GM12891 (cell line): ENCODE measurements at regions not wholly inside any gene's neighbourhood (a gene's known extent, or its start where the extent isn't known, plus 50 kb on each side); places are given as distances from the start of the nearest gene placed in this dataset.

Source experiments
- DNase-seq: peaks from one replicate; pipeline ENCODE4 v3.0.0; 2011; ENCODE audit warnings: low spot score; ENCODE audit not compliant: insufficient read length
- FAIRE-seq: peaks from 2 replicates; lab custom pipeline; 2011; peaks lifted over from hg19 to GRCh38; lab: Jason Lieb, UNC
- PAX5 ChIP-seq: IDR thresholded peaks from 2 replicates; pipeline ENCODE4 v1.6.1; 2011; ENCODE audit warnings: low read length, moderate library complexity, mild to moderate bottlenecking; ENCODE audit not compliant: insufficient read depth, severe bottlenecking
- POLR2A ChIP-seq: IDR thresholded peaks from 2 replicates; pipeline ENCODE4 v1.6.1; 2011; ENCODE audit warnings: low read depth, low read length, control low read depth
- POLR2AphosphoS5 ChIP-seq: IDR thresholded peaks from 2 replicates; pipeline ENCODE4 v1.6.1; 2011; ENCODE audit warnings: low read depth, low read length, control low read depth
- POU2F2 ChIP-seq: IDR thresholded peaks from 2 replicates; pipeline ENCODE4 v1.6.1; 2011; ENCODE audit warnings: low read depth, mild to moderate bottlenecking, control low read depth, low read length, moderate library complexity
- SPI1 ChIP-seq: IDR thresholded peaks from 2 replicates; pipeline ENCODE4 v1.6.1; 2011; ENCODE audit warnings: low read depth, low read length, control low read depth
- TAF1 ChIP-seq: IDR thresholded peaks from 2 replicates; pipeline ENCODE4 v1.6.1; 2011; ENCODE audit warnings: low read depth, low read length, control low read depth

DNA sequence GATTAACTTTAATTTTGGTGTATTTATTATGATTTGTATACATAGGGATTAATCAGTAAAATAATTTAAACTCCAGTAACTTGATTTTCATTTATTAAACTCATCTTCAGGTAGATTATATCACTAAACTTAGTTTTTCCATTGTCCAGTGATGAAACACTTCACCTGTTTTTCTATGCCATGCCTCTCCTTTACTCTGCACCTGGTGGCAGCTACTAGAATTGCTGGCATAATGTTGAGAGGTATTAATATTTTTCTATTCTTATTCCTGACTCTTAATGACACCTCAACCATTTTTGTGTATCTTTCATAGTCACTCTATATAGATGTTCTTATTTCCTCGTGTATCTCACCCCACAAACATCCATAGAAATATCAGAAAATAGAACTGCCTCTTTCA, 940.3 kb upstream of the CRIM1 start:
- FAIRE-seq (no peak), DNase-seq (no peak)
- TF ChIP-seq POLR2A (no peak), SPI1 (no peak), POU2F2 (no peak), TAF1 (no peak), POLR2AphosphoS5 (no peak), PAX5 (no peak)

- FAIRE-seq (no peak), DNase-seq (peak; percentile 2)
- no peak for TF ChIP-seq POLR2AphosphoS5
- no peak for TF ChIP-seq PAX5
- no peak for TF ChIP-seq POLR2A
- no peak for TF ChIP-seq POU2F2
- TF ChIP-seq SPI1: no peak
- TF ChIP-seq TAF1: no peak
These were observed 945.0 kb upstream of the CRIM1 start for GRCh38 chr2:35410431-35411061.

GRCh38 chr2:35409762-35410161, 945.8 kb upstream of the CRIM1 start:
- FAIRE-seq (no peak), DNase-seq (no peak)
- no peak for TF ChIP-seq PAX5
- TF ChIP-seq SPI1: no peak
- no peak for TF ChIP-seq TAF1
- TF ChIP-seq POLR2A: no peak
- TF ChIP-seq POLR2AphosphoS5: no peak
- no peak for TF ChIP-seq POU2F2

- TF ChIP-seq SPI1: no peak
- TF ChIP-seq POLR2A: no peak
- no peak for TF ChIP-seq PAX5
- TF ChIP-seq POU2F2: no peak
- TF ChIP-seq TAF1: no peak
- TF ChIP-seq POLR2AphosphoS5: no peak
- FAIRE-seq: no peak
- no peak for DNase-seq
These were observed 947.3 kb upstream of the CRIM1 start for GRCh38 chr2:35408320-35408719.

DNA sequence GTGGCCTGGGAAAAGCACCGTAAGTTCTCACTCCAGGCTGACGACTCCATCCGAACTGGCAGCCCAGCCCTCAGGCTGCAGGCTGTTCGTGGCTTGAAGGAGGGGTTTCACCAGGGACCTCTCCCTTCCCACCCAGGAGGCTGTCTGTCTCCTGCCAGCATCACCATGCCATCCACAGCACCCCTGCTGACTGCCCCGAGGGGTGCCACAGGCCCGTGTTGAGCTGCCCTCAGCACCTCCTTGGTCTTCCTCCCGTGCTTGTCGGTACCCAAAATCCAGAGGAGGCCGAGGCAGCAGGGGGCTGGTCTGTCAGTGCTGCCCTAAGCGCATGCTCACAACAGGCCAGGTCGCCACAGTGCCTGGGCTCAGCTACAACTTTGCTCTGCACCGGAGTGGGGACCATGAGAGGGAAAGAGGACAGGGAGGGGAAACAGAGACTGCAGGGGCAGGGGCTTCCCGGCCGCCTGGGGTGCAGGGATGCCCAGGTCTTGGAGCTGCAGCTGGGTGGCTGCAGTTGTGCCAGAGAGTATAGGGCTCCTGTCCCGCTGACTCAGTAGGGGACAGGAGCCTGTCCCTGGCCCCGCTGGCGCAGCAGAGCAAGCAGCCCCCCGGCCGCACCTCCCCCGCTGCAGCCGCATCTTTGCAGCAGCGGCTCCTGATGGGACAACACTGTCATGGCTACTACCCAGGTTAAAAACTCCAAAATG, 963.7 kb upstream of the CRIM1 start:
- TF ChIP-seq POLR2AphosphoS5 (no peak), TAF1 (no peak), POU2F2 (no peak), PAX5 (no peak), POLR2A (no peak), SPI1 (no peak)
- FAIRE-seq (no peak), DNase-seq (no peak)

DNA sequence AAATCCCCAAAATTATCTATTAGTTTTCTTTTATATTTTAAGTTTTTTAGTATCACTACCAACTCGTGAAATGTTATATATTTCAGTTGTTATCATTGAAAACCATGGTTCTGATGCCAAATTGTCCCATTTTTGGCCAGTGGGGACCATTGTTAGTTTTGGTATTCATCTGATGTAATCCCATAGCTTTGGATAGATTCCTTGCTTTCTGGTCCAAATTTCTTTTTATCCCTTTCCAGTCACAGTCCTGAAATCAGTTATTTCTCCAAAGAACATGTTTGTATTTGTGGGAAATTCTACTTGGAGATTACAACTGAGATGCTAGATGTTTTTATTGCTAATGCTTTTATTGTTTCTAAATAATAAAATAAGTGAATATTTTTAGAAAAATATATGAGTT, 976.8 kb upstream of the CRIM1 start:
- FAIRE-seq: no peak
- DNase-seq: no peak
- TF ChIP-seq SPI1: no peak
- TF ChIP-seq POU2F2: no peak
- no peak for TF ChIP-seq PAX5
- no peak for TF ChIP-seq POLR2A
- no peak for TF ChIP-seq POLR2AphosphoS5
- no peak for TF ChIP-seq TAF1

- TF ChIP-seq SPI1: no peak
- no peak for TF ChIP-seq POLR2AphosphoS5
- no peak for TF ChIP-seq TAF1
- TF ChIP-seq POU2F2: no peak
- no peak for TF ChIP-seq POLR2A
- no peak for TF ChIP-seq PAX5
- DNase-seq: no peak
- no peak for FAIRE-seq
These were observed 980.7 kb upstream of the CRIM1 start for GRCh38 chr2:35374845-35375244.

- TF ChIP-seq POLR2AphosphoS5 (no peak), SPI1 (no peak), PAX5 (no peak)
- FAIRE-seq (no peak), DNase-seq (no peak)
These were observed 989.7 kb upstream of the CRIM1 start for GRCh38 chr2:35365859-35366258.

DNA sequence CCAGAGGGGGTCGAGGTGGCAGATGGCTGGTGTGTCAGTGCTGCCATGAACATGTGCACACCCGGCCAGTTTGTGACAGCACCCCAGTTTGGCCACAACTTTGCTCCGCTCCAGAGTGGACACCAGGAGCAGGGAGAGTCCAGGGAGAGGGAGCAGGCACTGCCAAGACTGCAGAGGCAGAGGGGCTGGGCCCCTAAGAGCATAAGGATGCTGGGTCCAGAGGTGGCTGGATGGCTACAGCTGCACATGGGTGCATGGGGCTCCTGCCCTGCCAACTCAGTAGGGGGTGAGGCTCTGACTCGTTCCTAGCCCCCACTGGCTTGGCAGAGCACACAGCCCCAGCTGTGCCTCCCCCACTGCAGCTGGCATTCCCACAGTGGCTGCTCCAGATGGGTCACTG, 999.2 kb upstream of the CRIM1 start:
- TF ChIP-seq PAX5 (no peak), TAF1 (no peak), POLR2AphosphoS5 (no peak), SPI1 (no peak), POU2F2 (no peak), POLR2A (no peak)
- DNase-seq: no peak
- FAIRE-seq: no peak

DNA sequence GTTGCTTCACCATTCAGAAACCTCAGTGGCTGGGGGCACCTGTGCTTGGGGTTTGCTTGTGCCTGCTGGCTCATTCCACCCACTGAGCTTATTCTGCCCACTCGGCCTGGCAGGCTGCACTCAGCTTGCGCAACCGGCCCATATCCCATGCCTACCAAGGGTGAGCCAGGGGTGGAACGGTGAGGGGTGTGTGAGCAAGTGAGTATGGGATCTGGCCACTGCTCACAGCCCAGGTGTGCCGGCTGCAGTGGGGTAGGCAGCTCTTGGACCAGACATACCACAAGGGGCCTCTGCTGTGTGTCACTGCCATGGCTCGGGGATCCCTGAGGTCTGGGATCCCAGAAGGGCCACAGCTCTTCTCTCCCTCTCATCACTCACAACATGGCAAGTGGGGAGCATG, 1000.5 kb upstream of the CRIM1 start:
- DNase-seq: no peak
- no peak for FAIRE-seq
- TF ChIP-seq POU2F2: no peak
- TF ChIP-seq TAF1: no peak
- TF ChIP-seq POLR2A: no peak
- TF ChIP-seq PAX5: no peak
- TF ChIP-seq SPI1: no peak
- TF ChIP-seq POLR2AphosphoS5: no peak
